Pancreas (tissue), 10 donors: ENCODE measurements at regions not wholly inside any gene's neighbourhood (a gene's known extent, or its start where the extent isn't known, plus 50 kb on each side); places are given as distances from the start of the nearest gene placed in this dataset.
A peak's percentile ranks its signal among the peaks of the same experiment; 100 is the strongest.

ENCODE experiments used
- ATAC-seq, 4 donors: fragments of 200-7000 bp; cut with Tn5 transposase; one replicate each; pipeline versions ENCODE4 v1.8.0 to v1.9.1; 2020; ENCODE audit warnings: mild to moderate bottlenecking in 4 of 4, moderate library complexity in 4 of 4
- DNase-seq, 6 donors: peaks; one replicate each; pipeline ENCODE4 v3.0.0-alpha.2; 2020
- FAIRE-seq: peaks from 2 replicates; lab custom pipeline; 2012; peaks lifted over from hg19 to GRCh38; lab: Jason Lieb, UNC
- H3K27ac ChIP-seq, 4 donors: fragments of 200-600 bp; sonication (generic); 1 replicate in 3 of 4; 2 replicates in 1 of 4; pipeline versions ENCODE4 v1.5.0 to v1.8.0; 2020
- H3K27me3 ChIP-seq, 4 donors: fragments of 200-600 bp; one replicate each; pipeline ENCODE4 v1.8.0; 2021
- H3K36me3 ChIP-seq, 3 donors: fragments of 200-600 bp; sonication (generic) in 1 of 3; one replicate each; pipeline versions ENCODE4 v1.5.0 to v1.8.0; 2020 to 2021
- H3K4me1 ChIP-seq, 3 donors: fragments of 200-600 bp; one replicate each; pipeline ENCODE4 v1.8.0; 2021
- H3K4me3 ChIP-seq, 4 donors: fragments of 200-600 bp; sonication (generic) in 2 of 4; one replicate each; pipeline versions ENCODE4 v1.5.0 to v1.8.0; 2020 to 2021
- H3K9me3 ChIP-seq, 4 donors: fragments of 200-600 bp; one replicate each; pipeline ENCODE4 v1.8.0; 2021
- WGBS, 2 donors: extraction: QIAGEN DNeasy Blood & Tissue Kit; methylation state at CpG; one replicate each; pipeline ENCODE4 v1.1.7; 2013; 5-methylcytosine and 5-hydroxymethylcytosine counted together
- intact Hi-C, 3 donors: fragments of 100-400 bp; cut with DNase I; formaldehyde crosslinking; loops; one replicate each; pipeline versions ENCODE4 v1.11.1 to v1.14.2; 2022
- TF ChIP-seq, protein P1 (sequence below), 4 donors: fragments of 200-600 bp; sonication (generic) in 3 of 4; IDR thresholded peaks; one replicate each; pipeline versions ENCODE4 v1.5.0 to v1.8.0; 2021; ENCODE audit warnings: antibody characterized with exemption in 4 of 4
- donor health status: healthy with polysubstance abuse.
- donor health status: DM: no; HTN: no; CAD: no; lungs with moderate emphysema.
- donor health status: DM: no; HTN: no; CAD: no.
- donor health status: control.
- donor health status: control.
- donor health status: Bipolar disorder and iron deficiency.
- donor health status: DM: yes; HTN: yes; CAD: no.
- donor health status: DM: no; HTN: no; CAD: no.
- donor health status: DM: no; HTN: no; CAD: no.
- donor health status: DM: yes; HTN: yes; CAD: no.

GRCh38 chr17:33523577-33523981 lies 230.5 kb upstream of the ASIC2 start:
- FAIRE-seq (no peak), ATAC-seq (peak in 2 of 4 donors; percentile 41 to 55), DNase-seq (no peak)
- no peaks in the 10 kb centered on the region for H3K36me3 ChIP-seq
- no peaks in the 10 kb centered on the region for H3K9me3 ChIP-seq
- 37 to 55% methylated on average over 5 of the region's 5 CpGs for WGBS, 2 donors
- H3K27ac ChIP-seq = no peak overlapping the region
- intact Hi-C loops = no loop called here
- no peak overlapping the region for H3K4me3 ChIP-seq
- TF ChIP-seq, protein P1, sequence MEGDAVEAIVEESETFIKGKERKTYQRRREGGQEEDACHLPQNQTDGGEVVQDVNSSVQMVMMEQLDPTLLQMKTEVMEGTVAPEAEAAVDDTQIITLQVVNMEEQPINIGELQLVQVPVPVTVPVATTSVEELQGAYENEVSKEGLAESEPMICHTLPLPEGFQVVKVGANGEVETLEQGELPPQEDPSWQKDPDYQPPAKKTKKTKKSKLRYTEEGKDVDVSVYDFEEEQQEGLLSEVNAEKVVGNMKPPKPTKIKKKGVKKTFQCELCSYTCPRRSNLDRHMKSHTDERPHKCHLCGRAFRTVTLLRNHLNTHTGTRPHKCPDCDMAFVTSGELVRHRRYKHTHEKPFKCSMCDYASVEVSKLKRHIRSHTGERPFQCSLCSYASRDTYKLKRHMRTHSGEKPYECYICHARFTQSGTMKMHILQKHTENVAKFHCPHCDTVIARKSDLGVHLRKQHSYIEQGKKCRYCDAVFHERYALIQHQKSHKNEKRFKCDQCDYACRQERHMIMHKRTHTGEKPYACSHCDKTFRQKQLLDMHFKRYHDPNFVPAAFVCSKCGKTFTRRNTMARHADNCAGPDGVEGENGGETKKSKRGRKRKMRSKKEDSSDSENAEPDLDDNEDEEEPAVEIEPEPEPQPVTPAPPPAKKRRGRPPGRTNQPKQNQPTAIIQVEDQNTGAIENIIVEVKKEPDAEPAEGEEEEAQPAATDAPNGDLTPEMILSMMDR (IDR thresholded peaks at IDR 0.05) = no peak
- no peaks in the 10 kb centered on the region for H3K27me3 ChIP-seq
- H3K4me1 ChIP-seq = no peaks in the 10 kb centered on the region

DNA sequence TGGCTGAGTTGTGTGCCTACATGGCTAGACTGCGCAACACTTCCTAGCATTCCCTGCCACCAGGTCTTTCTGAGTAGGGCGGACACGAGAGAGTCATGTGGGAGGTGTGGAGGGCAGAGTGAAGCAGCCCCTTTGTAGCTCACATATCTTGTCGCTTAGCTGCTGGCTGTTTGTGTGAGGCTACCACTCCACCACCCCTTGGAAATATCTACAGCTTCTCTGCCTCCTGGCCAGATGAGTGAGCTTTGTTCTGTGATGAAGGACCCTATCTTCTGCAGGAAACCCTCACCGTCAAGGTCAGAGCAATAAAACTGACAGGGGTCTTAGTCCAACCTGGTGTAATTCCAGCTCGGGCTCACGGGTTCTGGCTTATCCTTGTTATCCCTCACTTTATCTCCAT lies 232.1 kb upstream of the ASIC2 start:
- FAIRE-seq (no peak), ATAC-seq (no peak), DNase-seq (no peak)
- intact Hi-C loops = no loop called here
- no peak overlapping the region for H3K27ac ChIP-seq
- H3K27me3 ChIP-seq = no peaks in the 10 kb centered on the region
- TF ChIP-seq, protein P1 (IDR thresholded peaks at IDR 0.05) = no peak
- H3K4me1 ChIP-seq = no peaks in the 10 kb centered on the region
- H3K4me3 ChIP-seq = no peak overlapping the region
- no peaks in the 10 kb centered on the region for H3K36me3 ChIP-seq
- no peaks in the 10 kb centered on the region for H3K9me3 ChIP-seq
- 51 to 59% methylated on average over 7 of the region's 7 CpGs for WGBS, 2 donors

GRCh38 chr17:33526717-33527116 lies 233.6 kb upstream of the ASIC2 start:
- no peaks in the 10 kb centered on the region for H3K4me1 ChIP-seq
- no peaks in the 10 kb centered on the region for H3K27me3 ChIP-seq
- TF ChIP-seq, protein P1 (IDR thresholded peaks at IDR 0.05) = no peak
- FAIRE-seq (no peak), DNase-seq (no peak), ATAC-seq (no peak)
- no peak overlapping the region for H3K4me3 ChIP-seq
- intact Hi-C loops = no loop called here
- WGBS, 2 donors = 53 to 65% methylated on average over 5 of the region's 5 CpGs
- H3K36me3 ChIP-seq = no peaks in the 10 kb centered on the region
- H3K27ac ChIP-seq = no peak overlapping the region
- no peaks in the 10 kb centered on the region for H3K9me3 ChIP-seq

DNA sequence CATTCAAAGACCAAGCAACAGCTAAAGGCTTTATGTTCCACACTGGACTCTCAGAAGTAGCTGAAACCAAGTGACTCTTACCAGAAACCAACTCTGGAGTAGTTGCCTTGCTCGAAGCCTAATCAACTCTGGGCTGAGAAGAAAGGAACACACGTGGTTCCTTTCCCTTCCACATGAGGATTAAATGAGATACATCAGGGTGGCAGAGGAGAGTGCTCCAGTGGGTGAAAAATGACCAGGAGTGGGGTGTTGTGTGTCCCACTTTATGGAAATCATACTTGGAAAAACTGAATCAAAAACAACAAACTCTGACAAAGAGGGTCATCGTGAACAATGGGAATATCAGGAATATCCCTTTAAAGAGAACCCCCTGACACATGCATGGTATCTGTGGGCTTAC lies 234.2 kb upstream of the ASIC2 start:
- Histone ChIP-seq H3K4me1 (no peaks in the 10 kb centered on the region), H3K27me3 (no peaks in the 10 kb centered on the region), H3K36me3 (no peaks in the 10 kb centered on the region), H3K4me3 (no peak overlapping the region), H3K27ac (no peak overlapping the region), H3K9me3 (no peaks in the 10 kb centered on the region)
- ATAC-seq (no peak), DNase-seq (no peak), FAIRE-seq (no peak)
- WGBS, 2 donors = 44 to 52% methylated on average over 3 of the region's 3 CpGs
- TF ChIP-seq, protein P1 (IDR thresholded peaks at IDR 0.05) = no peak
- intact Hi-C loops = no loop called here

DNA sequence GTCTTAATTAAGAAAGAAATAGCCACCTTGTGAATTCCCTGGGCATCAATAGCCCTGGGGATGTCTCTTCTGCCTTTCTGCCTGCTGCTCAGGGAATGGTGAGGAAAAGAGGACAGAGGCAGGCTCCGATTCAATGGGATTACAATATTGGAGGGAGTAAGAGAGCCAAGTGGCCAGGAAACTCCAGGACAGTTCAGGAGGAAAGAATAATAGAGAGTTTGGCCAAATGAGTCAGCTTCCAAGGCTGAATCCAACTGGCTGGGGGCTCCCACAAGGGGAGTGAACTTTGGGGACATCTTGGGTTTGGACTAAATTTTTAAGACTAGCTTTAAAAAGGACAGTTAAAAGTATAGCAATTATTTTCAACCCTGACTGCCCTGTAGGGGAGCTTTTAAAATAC lies 235.8 kb upstream of the ASIC2 start:
- TF ChIP-seq, protein P1 (IDR thresholded peaks at IDR 0.05) = no peak
- WGBS, 2 donors = 40 to 59% methylated on average over 1 of the region's 1 CpG
- intact Hi-C loops = no loop called here
- Histone ChIP-seq H3K36me3 (no peaks in the 10 kb centered on the region), H3K9me3 (no peaks in the 10 kb centered on the region), H3K27me3 (no peaks in the 10 kb centered on the region), H3K4me3 (no peak overlapping the region), H3K27ac (no peak overlapping the region), H3K4me1 (no peaks in the 10 kb centered on the region)
- DNase-seq (no peak), FAIRE-seq (no peak), ATAC-seq (no peak)
